ENCODE measurements at regions not wholly inside any gene's neighbourhood (a gene's known extent, or its start where the extent isn't known, plus 50 kb on each side); places are given as distances from the start of the nearest gene placed in this dataset.
A peak's percentile ranks its signal among the peaks of the same experiment; 100 is the strongest.

GRCh38 chr7:34584526-34584925 lies 73.5 kb upstream of the NPSR1 start:
- Histone ChIP-seq H3K79me1 (ENCODE audit: insufficient read depth, low read depth, low read length, poor library complexity, severe bottlenecking) (no peaks in the 10 kb centered on the region), H2BK15ac (ENCODE audit: low read depth, low read length) (no peak overlapping the region), H2BK120ac (ENCODE audit: low read depth, low read length, poor library complexity, severe bottlenecking) (no peak overlapping the region), H3K4me1 (ENCODE audit: insufficient read depth, low read length) (no peaks in the 10 kb centered on the region), H3K9ac (ENCODE audit: extremely low read depth, insufficient read length, low read length) (no peak overlapping the region), H3K4me2 (ENCODE audit: insufficient read depth, insufficient read length, low read length) (no peak overlapping the region), H2BK20ac (ENCODE audit: low read depth, low read length, poor library complexity, severe bottlenecking) (no peak overlapping the region), H3K23ac (ENCODE audit: insufficient read length, low read depth, low read length) (no peak overlapping the region), H4K8ac (replicated peaks; ENCODE audit: insufficient read length, low read depth, low read length) (no peak overlapping the region), H3K56ac (ENCODE audit: insufficient read length, low read depth, low read length) (no peak overlapping the region), H2BK5ac (ENCODE audit: insufficient read length, low read length) (no peak overlapping the region), H3T11ph (ENCODE audit: low read length) (no peak overlapping the region), H2BK12ac (ENCODE audit: insufficient read length, low read depth, low read length) (no peak overlapping the region), H3K9me3 (ENCODE audit: control insufficient read depth, low read depth, low read length) (no peaks in the 10 kb centered on the region), H3K23me2 (ENCODE audit: insufficient read length, low read depth, low read length, poor library complexity, severe bottlenecking) (no peaks in the 10 kb centered on the region), H4K5ac (ENCODE audit: insufficient read length, low read depth, low read length) (no peak overlapping the region), H3K27ac (ENCODE audit: insufficient read length, low read depth, low read length) (no peak overlapping the region), H3K4ac (ENCODE audit: low read depth, low read length) (no peak overlapping the region), H4K91ac (ENCODE audit: insufficient read length, low read depth, low read length) (no peak overlapping the region), H3K14ac (ENCODE audit: insufficient read depth, low read length) (no peak overlapping the region), H2AFZ (ENCODE audit: low read length) (no peak overlapping the region), H2AK5ac (ENCODE audit: insufficient read length, low read length) (no peak overlapping the region), H4K20me1 (ENCODE audit: control insufficient read depth, insufficient read depth, insufficient read length) (no peaks in the 10 kb centered on the region), H3K79me2 (ENCODE audit: insufficient read depth, low read length) (no peaks in the 10 kb centered on the region), H3K27me3 (ENCODE audit: insufficient read depth, low read length) (no peaks in the 10 kb centered on the region), H3K18ac (ENCODE audit: insufficient read length, low read depth, low read length) (no peak overlapping the region)
- Mint-ChIP-seq H3K36me3 (ENCODE audit: insufficient read depth in 1 of 3, low read depth in 3 of 3) (peaks cover 0 to 2% (median 2%) of the 10 kb centered on the region in 3 experiments; a peak in 2 of 7 replicates), H3K27ac (0 out of 7 replicates have a peak overlapping the region, but pooled peaks of 1 of the 3 experiments have one; percentile 31), H3K27me3 (ENCODE audit: low read depth) (no peaks in the 10 kb centered on the region; the same call in 1 of the 2 replicates), H3K9me3 (peaks cover 2 to 5% of the 10 kb centered on the region in 2 experiments; a peak in 3 of 5 replicates), H3K4me3 (no peak overlapping the region), H3K4me1 (no peaks in the 10 kb centered on the region)
- TF ChIP-seq, protein P1, sequence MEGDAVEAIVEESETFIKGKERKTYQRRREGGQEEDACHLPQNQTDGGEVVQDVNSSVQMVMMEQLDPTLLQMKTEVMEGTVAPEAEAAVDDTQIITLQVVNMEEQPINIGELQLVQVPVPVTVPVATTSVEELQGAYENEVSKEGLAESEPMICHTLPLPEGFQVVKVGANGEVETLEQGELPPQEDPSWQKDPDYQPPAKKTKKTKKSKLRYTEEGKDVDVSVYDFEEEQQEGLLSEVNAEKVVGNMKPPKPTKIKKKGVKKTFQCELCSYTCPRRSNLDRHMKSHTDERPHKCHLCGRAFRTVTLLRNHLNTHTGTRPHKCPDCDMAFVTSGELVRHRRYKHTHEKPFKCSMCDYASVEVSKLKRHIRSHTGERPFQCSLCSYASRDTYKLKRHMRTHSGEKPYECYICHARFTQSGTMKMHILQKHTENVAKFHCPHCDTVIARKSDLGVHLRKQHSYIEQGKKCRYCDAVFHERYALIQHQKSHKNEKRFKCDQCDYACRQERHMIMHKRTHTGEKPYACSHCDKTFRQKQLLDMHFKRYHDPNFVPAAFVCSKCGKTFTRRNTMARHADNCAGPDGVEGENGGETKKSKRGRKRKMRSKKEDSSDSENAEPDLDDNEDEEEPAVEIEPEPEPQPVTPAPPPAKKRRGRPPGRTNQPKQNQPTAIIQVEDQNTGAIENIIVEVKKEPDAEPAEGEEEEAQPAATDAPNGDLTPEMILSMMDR (conservative IDR thresholded peaks at IDR 0.05), result no peak
- no CpG with 5 or more reads among the region's 6 CpGs for WGBS (ENCODE audit: extremely low coverage, insufficient read length, low lambda C conversion rate)
- no peak for DNase-seq

All from H9 (cell line).